ENCODE measurements at regions not wholly inside any gene's neighbourhood (a gene's known extent, or its start where the extent isn't known, plus 50 kb on each side); places are given as distances from the start of the nearest gene placed in this dataset.

DNA sequence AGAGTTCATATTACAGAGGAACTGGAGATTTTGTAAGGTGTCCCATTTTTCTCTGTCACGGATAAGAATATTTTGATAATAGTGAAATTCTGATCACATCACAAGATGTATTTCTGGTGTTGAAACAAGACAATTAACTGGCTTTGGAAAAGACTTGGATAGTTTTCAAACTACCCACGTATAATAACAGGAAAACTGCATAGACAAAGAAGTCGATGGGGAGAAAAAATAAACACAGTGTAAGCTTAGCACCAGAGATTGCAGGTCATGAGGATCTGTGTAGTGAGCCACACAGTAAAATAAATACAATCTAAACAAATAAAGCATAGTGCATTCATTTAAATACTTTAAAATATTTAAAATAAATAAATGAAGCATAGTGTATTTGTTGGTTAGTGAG, 452.3 kb upstream of the ADAMTS5 start:
- Histone ChIP-seq H3K79me2 (ENCODE audit: control insufficient read depth, insufficient read depth, low read length) (no peaks in the 10 kb centered on the region), H3K27me3 (ENCODE audit: control insufficient read depth in 2 of 2, insufficient read depth in 2 of 2, low read length in 2 of 2) (no peaks in the 10 kb centered on the region), H3K4me2 (ENCODE audit: insufficient read depth, low read length) (no peak overlapping the region), H3K9me1 (ENCODE audit: control insufficient read depth, insufficient read depth, low read length) (no peaks in the 10 kb centered on the region), H3K36me3 (ENCODE audit: control insufficient read depth, insufficient read depth, low read length) (no peaks in the 10 kb centered on the region), H3K27ac (ENCODE audit: extremely low read depth, low read depth, low read length) (no peak overlapping the region), H4K20me1 (replicated peaks; ENCODE audit: control insufficient read depth, insufficient read depth, low read length) (no peaks in the 10 kb centered on the region), H3K4me3 (no peak overlapping the region), H3K9ac (ENCODE audit: insufficient read depth in 1 of 2, low read depth in 2 of 2, low read length in 2 of 2) (no peak overlapping the region), H3K4me1 (replicated peaks in 1 of 2; ENCODE audit: control insufficient read depth in 2 of 2, insufficient read depth in 2 of 2, low read length in 2 of 2) (no peaks in the 10 kb centered on the region), H2AFZ (ENCODE audit: low read depth, low read length) (no peak overlapping the region), H3K9me3 (replicated peaks; ENCODE audit: control insufficient read depth, insufficient read depth, low read depth, low read length) (no peaks in the 10 kb centered on the region)
- in situ Hi-C loops (cut with MboI) (no loop called here), intact Hi-C loops (cut with micrococcal nuclease) (no loop called here)
- ChIA-PET CTCF (ENCODE audit: low intra/inter-chr PET ratio) (no interaction called here), POLR2A (no interaction called here)
- ATAC-seq (no peak), DNase-seq (ENCODE audit: extremely low read depth in 1 of 4, low spot score in 3 of 4) (no peak), FAIRE-seq (no peak)
- WGBS (ENCODE audit: insufficient coverage, low coverage, missing lambda C conversion rate), result 2% methylated on average over 3 of the region's 3 CpGs
- TF ChIP-seq ZNF583 (CRISPR knock-in tag; IDR thresholded peaks at IDR 0.05), result no peak
- TF ChIP-seq NFATC3 (IDR thresholded peaks at IDR 0.05), result no peak
- no peak for TF ChIP-seq SETDB1 (IDR thresholded peaks at IDR 0.05; ENCODE audit: low read length)
- TF ChIP-seq, protein P1, sequence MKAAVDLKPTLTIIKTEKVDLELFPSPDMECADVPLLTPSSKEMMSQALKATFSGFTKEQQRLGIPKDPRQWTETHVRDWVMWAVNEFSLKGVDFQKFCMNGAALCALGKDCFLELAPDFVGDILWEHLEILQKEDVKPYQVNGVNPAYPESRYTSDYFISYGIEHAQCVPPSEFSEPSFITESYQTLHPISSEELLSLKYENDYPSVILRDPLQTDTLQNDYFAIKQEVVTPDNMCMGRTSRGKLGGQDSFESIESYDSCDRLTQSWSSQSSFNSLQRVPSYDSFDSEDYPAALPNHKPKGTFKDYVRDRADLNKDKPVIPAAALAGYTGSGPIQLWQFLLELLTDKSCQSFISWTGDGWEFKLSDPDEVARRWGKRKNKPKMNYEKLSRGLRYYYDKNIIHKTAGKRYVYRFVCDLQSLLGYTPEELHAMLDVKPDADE (conservative IDR thresholded peaks at IDR 0.05; ENCODE audit: control insufficient read depth, low read depth, low read length), result no peak
- no peak for TF ChIP-seq ARID1B (IDR thresholded peaks at IDR 0.05)
- TF ChIP-seq, protein P2, sequence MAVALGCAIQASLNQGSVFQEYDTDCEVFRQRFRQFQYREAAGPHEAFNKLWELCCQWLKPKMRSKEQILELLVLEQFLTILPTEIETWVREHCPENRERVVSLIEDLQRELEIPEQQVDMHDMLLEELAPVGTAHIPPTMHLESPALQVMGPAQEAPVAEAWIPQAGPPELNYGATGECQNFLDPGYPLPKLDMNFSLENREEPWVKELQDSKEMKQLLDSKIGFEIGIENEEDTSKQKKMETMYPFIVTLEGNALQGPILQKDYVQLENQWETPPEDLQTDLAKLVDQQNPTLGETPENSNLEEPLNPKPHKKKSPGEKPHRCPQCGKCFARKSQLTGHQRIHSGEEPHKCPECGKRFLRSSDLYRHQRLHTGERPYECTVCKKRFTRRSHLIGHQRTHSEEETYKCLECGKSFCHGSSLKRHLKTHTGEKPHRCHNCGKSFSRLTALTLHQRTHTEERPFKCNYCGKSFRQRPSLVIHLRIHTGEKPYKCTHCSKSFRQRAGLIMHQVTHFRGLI (CRISPR knock-in tag; IDR thresholded peaks at IDR 0.05), result no peak
- no peak for TF ChIP-seq PRPF4 (IDR thresholded peaks at IDR 0.05; ENCODE audit: insufficient read depth, low read depth, low read length, poor library complexity, severe bottlenecking)
- no peak for TF ChIP-seq SRSF9 (IDR thresholded peaks at IDR 0.05; ENCODE audit: borderline replicate concordance, low read depth, low read length)
- no peak for TF ChIP-seq KLF13 (tag; IDR thresholded peaks at IDR 0.05; ENCODE audit: borderline replicate concordance, low read depth)
- no peak for TF ChIP-seq HEY1 (CRISPR knock-in tag; IDR thresholded peaks at IDR 0.05; ENCODE audit: borderline replicate concordance)
- TF ChIP-seq, protein P3, sequence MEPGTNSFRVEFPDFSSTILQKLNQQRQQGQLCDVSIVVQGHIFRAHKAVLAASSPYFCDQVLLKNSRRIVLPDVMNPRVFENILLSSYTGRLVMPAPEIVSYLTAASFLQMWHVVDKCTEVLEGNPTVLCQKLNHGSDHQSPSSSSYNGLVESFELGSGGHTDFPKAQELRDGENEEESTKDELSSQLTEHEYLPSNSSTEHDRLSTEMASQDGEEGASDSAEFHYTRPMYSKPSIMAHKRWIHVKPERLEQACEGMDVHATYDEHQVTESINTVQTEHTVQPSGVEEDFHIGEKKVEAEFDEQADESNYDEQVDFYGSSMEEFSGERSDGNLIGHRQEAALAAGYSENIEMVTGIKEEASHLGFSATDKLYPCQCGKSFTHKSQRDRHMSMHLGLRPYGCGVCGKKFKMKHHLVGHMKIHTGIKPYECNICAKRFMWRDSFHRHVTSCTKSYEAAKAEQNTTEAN (CRISPR knock-in tag; IDR thresholded peaks at IDR 0.05), result no peak
- no TSS peak for BruUV-seq (replicated peaks)
